ENCODE measurements at regions not wholly inside any gene's neighbourhood (a gene's known extent, or its start where the extent isn't known, plus 50 kb on each side); places are given as distances from the start of the nearest gene placed in this dataset.

DNA sequence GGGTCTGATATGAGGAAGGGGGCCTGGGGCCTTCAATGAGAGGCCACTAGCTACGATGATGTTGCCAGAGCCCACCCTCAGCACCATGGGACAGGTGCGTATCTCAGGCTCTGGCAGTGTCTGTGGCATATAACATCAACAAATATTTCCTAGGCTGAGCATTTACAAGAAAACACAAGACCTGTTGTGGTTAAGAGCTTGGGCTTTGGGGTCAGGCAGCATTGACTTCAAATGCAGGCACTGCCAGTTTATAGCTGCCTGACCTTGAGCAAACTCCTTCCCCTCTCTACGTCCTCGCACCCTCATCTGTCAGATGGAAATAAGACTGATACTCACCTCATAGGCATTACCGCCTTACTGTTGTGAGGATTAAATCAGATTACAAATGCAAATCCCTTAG is 156.0 kb downstream of the KATNAL1 start:
- DNase-seq (ENCODE audit: low spot score): no peak

DNA sequence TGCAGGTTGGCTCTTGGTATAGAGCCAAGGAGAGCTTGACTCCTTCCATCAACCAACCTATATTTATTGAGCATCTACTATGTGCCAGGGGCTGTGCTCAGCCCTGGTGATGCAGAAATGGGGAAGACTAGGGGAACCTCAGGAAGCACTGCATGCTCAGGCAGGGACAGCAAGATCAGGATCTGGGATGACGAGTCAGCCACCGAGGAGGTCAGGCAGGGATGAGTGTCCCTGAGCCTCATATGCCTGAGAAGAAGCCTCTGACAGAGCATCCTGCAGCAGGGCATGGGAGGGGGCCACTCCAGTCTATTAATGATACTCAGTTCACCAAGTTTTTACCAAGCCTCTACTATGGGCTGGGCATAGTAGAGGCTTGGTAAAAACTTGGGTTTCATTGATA is 158.1 kb downstream of the KATNAL1 start:
- DNase-seq (ENCODE audit: low spot score): no peak

DNA sequence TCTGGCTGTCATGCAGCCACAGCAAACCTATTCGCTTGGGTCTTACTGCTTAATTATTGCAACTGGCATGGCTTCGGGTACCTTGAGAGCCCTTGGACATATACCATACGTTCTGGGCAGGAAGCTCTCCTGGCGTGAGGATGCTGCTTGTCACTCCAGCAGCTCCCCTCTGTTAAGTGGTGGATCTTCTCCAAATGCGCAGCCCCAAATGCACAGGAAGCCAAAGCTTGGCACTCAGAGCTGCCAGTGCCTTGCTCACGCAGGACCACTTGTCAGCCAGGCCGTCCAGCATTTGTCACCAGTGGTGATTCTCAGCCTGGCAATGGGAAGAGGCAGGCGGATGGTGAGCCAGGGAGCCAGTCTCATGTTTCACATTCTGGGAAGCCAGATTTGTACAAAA is 158.6 kb downstream of the KATNAL1 start:
- DNase-seq (ENCODE audit: low spot score): no peak

GRCh38 chr13:30148171-30148754 is 159.1 kb downstream of the KATNAL1 start:
- no peak for DNase-seq (ENCODE audit: low spot score)

GRCh38 chr13:30147421-30147820 is 159.9 kb downstream of the KATNAL1 start:
- no peak for DNase-seq (ENCODE audit: low spot score)

DNA sequence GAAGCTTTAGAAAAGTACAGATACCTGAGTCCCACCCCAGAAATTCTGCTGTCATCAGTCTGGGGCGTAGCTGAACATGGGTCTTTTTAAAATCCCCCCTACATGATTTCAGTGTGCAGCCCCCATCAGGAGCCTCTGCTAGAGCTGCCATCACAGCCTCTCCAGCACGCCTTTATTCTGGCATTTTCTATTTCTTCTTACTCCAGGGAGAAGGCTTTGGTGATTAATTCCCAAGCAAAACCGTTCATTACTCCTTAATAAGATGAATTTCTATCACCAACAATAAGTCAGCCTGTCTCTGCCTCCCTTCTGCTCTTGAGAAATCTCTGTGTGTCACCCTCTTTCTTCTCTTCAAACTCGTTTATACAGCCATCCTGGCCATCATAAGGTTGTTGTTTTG is 160.3 kb downstream of the KATNAL1 start:
- DNase-seq (ENCODE audit: low spot score): no peak

DNA sequence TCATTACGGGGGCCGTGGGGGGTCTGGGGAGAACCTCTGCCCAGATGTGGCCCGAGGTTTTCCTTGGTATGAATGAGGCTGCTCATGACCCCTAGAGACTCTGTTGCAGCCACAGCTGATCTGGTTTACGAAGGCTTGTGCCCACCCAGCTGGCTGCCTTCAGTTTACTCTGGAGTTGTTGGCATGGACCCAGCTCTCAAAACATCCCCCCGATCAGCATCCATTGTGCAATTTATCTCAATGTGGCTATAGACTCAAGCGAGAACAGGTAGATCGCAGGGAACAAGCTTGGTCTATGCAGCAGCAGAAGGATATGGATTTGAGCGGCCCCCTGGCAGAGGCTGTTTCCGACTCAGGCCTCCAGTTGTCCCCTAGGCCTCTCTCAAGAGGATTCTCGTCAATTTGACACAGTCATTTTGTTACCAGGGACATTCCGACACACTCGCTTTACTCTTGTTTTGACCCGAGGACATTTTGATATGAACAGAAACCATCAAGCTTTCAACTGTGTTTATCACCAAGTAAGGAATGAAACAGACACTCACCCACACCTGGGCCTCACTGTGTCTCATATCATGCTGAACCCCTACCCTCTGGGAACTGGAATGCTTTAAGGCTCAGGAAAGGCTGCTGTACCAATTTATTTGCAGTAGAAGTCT is 161.5 kb downstream of the KATNAL1 start:
- no peak for DNase-seq (ENCODE audit: low spot score)

- DNase-seq (ENCODE audit: low spot score): no peak
Measured at GRCh38 chr13:30143666-30144400, 163.5 kb downstream of the KATNAL1 start.

DNA sequence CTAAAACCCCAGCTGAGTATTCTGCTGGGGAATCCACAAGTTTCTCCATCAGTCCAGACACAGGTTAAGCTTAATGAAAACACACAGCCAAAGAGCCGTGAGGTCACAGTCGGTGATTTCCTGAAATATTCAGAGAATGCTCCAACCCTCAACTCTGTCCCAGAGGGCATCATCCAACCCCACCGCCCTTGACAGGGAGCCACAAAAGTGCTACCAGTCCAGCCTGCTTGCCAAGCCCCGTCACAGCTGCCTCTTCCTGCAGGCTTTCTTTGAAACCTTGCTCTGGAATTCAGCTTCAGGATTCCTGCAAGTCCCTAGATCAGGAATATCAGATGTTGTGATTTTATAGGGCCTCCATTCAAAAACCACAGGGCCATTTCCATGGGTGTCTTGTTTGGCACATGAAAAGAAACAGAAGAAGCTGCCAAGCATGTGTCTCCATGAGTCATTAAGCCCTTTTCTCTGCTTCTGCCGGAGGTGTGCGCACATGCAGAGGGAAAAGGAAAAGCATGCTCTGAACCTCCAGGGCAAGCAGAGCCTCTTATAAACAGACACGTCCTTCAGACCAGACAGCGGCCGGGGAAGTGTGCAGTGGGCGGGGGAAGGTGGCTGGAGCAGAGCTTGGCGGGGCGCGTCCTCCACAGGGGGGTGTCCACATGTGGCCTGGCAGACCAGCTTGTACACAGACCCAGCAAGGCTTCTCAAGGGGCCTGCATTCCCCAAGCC is 164.7 kb downstream of the KATNAL1 start:
- DNase-seq (ENCODE audit: low spot score): peak; percentile 61

- DNase-seq (ENCODE audit: low spot score): no peak
Measured at GRCh38 chr13:30141775-30142485, 165.4 kb downstream of the KATNAL1 start.

DNA sequence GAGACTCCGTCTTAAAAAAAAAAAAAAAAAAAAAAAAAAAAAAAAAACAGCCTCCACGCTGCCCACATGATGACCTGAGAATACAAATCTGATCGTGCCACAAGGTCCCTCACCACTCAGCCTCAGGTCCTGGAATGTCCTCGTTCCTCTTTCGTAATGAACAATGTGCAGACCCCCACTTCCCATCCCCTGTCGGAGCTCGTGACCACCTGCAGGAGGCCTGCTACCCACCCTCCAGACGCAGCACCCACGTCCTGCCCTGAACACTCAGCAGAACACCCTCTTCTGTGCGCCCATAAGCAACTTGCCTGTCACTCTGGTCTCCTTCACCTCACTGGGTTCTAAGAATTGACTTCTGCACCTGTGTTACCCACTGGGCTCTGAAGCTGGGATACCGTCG is 166.4 kb downstream of the KATNAL1 start:
- no peak for DNase-seq (ENCODE audit: low spot score)

DNA sequence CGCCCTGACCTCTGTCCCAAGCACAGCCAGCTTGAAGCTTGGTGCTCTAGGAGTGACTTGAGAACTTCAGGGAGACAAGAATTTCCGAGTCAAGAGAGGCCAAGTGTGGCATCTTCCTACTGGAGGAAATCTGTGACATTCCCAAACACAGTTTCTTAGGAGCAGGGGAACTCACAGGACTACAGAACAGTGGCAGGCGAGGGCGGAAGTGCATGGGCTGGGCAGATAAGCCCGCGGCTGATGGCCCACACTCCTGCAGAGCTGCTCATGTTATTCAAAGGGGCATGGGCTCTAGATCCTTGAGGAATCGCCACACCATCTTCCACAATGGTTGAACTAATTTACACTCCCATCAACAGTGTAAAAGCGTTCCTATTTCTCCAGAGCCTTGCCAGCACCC is 168.8 kb downstream of the KATNAL1 start:
- DNase-seq (ENCODE audit: low spot score): no peak

GRCh38 chr13:30135868-30136267 is 171.5 kb downstream of the KATNAL1 start:
- DNase-seq (ENCODE audit: low spot score): no peak

GRCh38 chr13:30135351-30135750 is 172.0 kb downstream of the KATNAL1 start:
- no peak for DNase-seq (ENCODE audit: low spot score)

DNA sequence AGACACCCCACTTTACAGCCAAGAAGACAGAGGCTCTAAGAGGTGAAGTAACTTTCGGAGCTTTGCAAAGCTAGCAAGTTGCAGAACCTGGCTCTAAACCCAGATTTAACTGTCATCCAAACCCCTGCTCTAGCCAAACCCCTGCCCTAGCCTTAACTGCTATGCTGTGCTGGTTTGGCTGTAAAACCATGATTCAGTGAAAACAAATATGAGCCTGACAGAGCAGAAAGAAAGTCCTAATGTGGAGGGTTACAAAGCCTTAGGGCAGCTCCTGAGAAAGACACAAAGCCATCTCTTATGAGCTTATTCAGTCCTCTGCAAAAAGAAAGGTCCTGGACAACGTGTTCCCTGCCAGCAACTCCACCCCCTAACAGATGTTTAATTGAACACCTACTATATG is 172.8 kb downstream of the KATNAL1 start:
- DNase-seq (ENCODE audit: low spot score): no peak

- DNase-seq (ENCODE audit: low spot score): no peak
Measured at GRCh38 chr13:30133996-30134395, 173.4 kb downstream of the KATNAL1 start.

DNA sequence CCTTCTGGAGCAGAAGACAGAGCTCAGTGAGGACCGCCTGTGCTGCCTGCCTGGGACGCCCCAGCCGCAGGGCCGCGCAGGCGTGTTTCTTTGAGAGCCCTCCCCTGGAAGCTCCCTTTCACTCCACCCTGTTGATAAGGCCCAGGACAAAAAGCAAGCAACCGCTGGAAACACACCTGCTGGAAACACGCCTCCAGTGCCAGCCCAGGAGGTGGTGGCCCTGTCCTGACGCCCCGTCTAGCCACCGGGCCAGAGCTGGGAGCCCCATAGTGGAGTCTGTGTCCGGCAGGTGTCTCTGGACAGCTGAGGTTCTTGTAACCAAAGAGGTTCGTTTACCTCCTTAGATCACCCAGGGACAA is 173.8 kb downstream of the KATNAL1 start:
- DNase-seq (ENCODE audit: low spot score): no peak

DNA sequence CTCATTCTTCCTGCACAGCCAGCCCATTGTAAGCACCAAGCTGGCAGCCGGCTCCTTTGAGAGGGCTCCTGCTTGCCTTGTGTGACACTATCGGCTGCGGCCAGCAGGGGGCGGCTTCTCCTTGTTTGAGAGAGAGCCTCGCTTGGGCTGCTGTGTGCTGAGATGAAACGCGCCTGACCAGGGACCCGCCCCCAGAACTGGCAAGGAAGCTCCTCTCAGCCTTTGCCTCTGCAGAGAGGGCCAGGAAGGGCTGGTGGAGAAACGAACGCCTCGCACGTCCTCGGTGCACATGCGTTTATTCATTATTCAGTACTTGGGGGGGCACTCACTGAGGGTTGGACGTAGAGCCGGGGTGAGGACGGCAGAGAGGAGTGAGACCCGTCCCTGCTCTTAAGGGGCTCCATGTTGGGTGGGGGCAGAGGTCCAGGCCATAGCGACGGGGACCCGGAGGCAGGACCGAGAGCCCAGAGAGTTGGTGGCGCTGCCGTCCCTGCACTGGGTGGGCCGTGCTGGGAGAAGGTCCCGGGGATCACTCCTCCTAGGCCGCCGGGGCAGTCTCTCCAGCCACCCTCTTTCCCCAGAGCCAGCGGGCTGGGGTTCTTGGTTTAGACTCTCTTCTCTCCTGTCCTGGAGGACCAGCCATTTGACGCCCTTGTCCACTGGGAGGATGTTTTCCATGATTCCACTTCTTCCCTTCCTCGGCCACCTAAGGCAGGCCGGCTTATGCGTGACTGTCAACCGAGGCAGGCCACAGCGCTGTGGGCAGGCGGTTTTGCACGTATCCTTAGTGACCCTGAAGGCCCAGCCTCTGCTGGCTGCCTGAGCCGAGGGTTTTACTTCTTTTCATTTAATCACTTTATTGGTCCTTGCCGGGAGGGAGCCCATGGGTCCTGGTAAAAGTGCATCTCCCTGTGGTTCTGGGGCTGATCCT is 174.5 kb downstream of the KATNAL1 start:
- DNase-seq (ENCODE audit: low spot score): peak; percentile 82

DNA sequence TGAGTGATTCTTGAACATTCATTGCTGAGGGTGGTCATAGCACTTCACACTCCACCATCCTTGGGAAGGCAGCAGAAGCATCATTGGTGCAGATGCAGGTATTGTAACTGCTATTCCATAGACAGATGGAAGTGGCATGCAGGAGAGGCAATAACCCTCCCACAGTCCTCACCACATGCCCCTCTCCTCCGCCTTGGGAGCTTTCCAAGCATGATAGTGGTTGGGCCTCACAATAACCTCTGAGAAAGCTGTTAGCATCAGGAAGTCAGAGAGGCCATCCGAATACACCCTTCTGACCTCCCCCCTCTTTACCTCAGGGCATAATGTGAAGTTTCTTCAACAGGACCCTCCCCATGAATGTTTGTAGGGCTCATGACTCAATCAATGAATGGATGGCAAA is 177.9 kb downstream of the KATNAL1 start:
- no peak for DNase-seq (ENCODE audit: low spot score)

DNA sequence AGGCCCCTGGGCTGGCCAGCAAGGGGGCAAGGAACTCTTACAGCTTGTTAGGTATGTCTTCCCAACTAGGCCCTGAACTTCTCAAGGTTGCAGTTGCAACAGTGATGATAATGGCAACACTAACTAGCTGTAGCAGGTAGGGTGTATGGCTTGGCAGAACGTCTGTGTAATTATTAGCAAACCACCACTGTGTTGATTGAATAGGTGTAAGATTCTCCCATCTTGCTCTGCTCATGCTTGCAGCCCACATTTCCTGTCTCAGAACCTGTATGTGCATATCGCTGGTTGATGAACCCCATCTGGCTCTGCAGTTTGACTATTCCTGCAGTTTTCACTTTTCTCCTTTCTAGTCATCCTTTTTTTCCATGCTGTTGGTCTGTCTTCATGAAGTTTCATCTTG is 178.8 kb downstream of the KATNAL1 start:
- no peak for DNase-seq (ENCODE audit: low spot score)

GRCh38 chr13:30128095-30128494 is 179.3 kb downstream of the KATNAL1 start:
- no peak for DNase-seq (ENCODE audit: low spot score)

Data from LoVo (cell line).